Esophagus muscularis mucosa (tissue), 4 donors: ENCODE measurements at regions not wholly inside any gene's neighbourhood (a gene's known extent, or its start where the extent isn't known, plus 50 kb on each side); places are given as distances from the start of the nearest gene placed in this dataset.

Experiments used
- DNase-seq: peaks from one replicate; pipeline ENCODE4 v3.0.0-alpha.2; 2017; ENCODE audit errors: extremely low spot score
- H3K27ac ChIP-seq, 4 donors: fragments of 200-600 bp; sonication (generic); replicated peaks in 1 of 4; 1 replicate in 3 of 4; 2 replicates in 1 of 4; pipeline ENCODE4 v1.5.1; 2016 to 2019; ENCODE audit warnings: mild to moderate bottlenecking in 1 of 4
- H3K27me3 ChIP-seq, 4 donors: fragments of 200-600 bp; sonication (generic); one replicate each; pipeline versions ENCODE4 v1.5.1 to v1.6.0; 2016 to 2019
- H3K36me3 ChIP-seq, 4 donors: fragments of 200-600 bp; sonication (generic); one replicate each; pipeline ENCODE4 v1.5.1; 2016 to 2019
- H3K4me1 ChIP-seq, 4 donors: fragments of 200-600 bp; sonication (generic); one replicate each; pipeline ENCODE4 v1.5.1; 2016 to 2019
- H3K4me3 ChIP-seq, 4 donors: fragments of 200-600 bp; sonication (generic); 1 replicate in 2 of 4; 2 replicates in 2 of 4; pipeline ENCODE4 v1.5.1; 2016 to 2019; ENCODE audit warnings: mild to moderate bottlenecking in 4 of 4, moderate library complexity in 1 of 4
- H3K9me3 ChIP-seq, 4 donors: fragments of 200-600 bp; sonication (generic); 1 replicate in 3 of 4; 2 replicates in 1 of 4; pipeline ENCODE4 v1.5.1; 2016 to 2019
- EP300 ChIP-seq: sonication (generic); formaldehyde crosslinking; IDR thresholded peaks from one replicate; pipeline ENCODE4 v1.6.1; 2017; ENCODE audit warnings: antibody characterized with exemption
- POLR2A ChIP-seq: fragments of 450-650 bp; IDR thresholded peaks from one replicate; pipeline ENCODE4 v1.6.1; 2017; ENCODE audit warnings: antibody characterized with exemption, moderate library complexity, mild to moderate bottlenecking, low read depth
- POLR2AphosphoS5 ChIP-seq, 2 donors: sonication (generic); formaldehyde crosslinking; IDR thresholded peaks; one replicate each; pipeline ENCODE4 v1.6.1; 2017; ENCODE audit warnings: antibody characterized with exemption in 2 of 2
- WGBS: methylation state at CpG from one replicate; pipeline ENCODE4 v1.1.5; 2018; 5-methylcytosine and 5-hydroxymethylcytosine counted together
- intact Hi-C: fragments of 100-400 bp; cut with DNase I; formaldehyde crosslinking; loops from one replicate; pipeline ENCODE4 v1.15.1; 2023
- TF ChIP-seq, protein P1 (sequence below), 3 experiments: fragments of 200-600 bp in 2 of 3; fragments of 450-650 bp in 1 of 3; sonication (generic) in 2 of 3; IDR thresholded peaks; one replicate each; pipeline ENCODE4 v1.5.1; 2017 to 2019; ENCODE audit warnings: antibody characterized with exemption in 3 of 3, mild to moderate bottlenecking in 2 of 3, moderate library complexity in 1 of 3

DNA sequence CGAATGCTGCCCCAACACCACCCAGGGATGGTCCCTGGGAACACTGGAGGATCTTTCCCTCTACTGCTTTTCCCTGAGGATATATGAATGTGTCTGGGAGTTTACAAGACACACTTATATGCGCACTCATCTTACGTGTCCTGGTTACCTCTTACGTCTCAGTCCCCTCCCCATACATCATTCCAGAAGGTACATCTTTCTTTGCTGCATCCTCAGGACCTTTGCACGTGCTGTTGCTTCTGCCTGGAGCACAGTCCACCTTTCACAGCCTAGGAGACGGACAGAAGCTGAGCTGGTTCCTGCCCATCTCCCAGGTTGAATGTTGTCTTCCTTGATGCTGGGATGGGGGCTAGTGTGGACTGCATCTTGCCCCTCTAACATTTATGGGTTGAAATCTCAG lies 153.0 kb upstream of the FOXF1 start:
- intact Hi-C loops = no loop called here
- TF ChIP-seq POLR2AphosphoS5 (IDR thresholded peaks at IDR 0.05) (no peak), POLR2A (no peak)
- TF ChIP-seq, protein P1, sequence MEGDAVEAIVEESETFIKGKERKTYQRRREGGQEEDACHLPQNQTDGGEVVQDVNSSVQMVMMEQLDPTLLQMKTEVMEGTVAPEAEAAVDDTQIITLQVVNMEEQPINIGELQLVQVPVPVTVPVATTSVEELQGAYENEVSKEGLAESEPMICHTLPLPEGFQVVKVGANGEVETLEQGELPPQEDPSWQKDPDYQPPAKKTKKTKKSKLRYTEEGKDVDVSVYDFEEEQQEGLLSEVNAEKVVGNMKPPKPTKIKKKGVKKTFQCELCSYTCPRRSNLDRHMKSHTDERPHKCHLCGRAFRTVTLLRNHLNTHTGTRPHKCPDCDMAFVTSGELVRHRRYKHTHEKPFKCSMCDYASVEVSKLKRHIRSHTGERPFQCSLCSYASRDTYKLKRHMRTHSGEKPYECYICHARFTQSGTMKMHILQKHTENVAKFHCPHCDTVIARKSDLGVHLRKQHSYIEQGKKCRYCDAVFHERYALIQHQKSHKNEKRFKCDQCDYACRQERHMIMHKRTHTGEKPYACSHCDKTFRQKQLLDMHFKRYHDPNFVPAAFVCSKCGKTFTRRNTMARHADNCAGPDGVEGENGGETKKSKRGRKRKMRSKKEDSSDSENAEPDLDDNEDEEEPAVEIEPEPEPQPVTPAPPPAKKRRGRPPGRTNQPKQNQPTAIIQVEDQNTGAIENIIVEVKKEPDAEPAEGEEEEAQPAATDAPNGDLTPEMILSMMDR (IDR thresholded peaks at IDR 0.05) = no peak
- Histone ChIP-seq H3K27me3 (no peaks in the 10 kb centered on the region), H3K9me3 (peaks cover 0 to 10% (median 5%) of the 10 kb centered on the region in 4 donors), H3K27ac (no peak overlapping the region), H3K4me1 (peaks cover 0 to 6% (median 0%) of the 10 kb centered on the region in 4 donors), H3K4me3 (no peak overlapping the region), H3K36me3 (no peaks in the 10 kb centered on the region)
- 94% methylated on average over 6 of the region's 6 CpGs for WGBS
- DNase-seq = no peak

GRCh38 chr16:86357950-86358349 lies 152.4 kb upstream of the FOXF1 start:
- Histone ChIP-seq H3K27me3 (no peaks in the 10 kb centered on the region), H3K4me1 (peaks cover 0 to 12% (median 4%) of the 10 kb centered on the region in 4 donors), H3K27ac (no peak overlapping the region), H3K36me3 (no peaks in the 10 kb centered on the region), H3K4me3 (no peak overlapping the region), H3K9me3 (peaks cover 0 to 10% (median 5%) of the 10 kb centered on the region in 4 donors)
- DNase-seq = no peak
- 75% methylated on average over 5 of the region's 8 CpGs for WGBS
- TF ChIP-seq POLR2AphosphoS5 (IDR thresholded peaks at IDR 0.05) = no peak
- TF ChIP-seq POLR2A = no peak
- no peak for TF ChIP-seq EP300
- TF ChIP-seq, protein P1 (IDR thresholded peaks at IDR 0.05) = no peak
- intact Hi-C loops = no loop called here

- H3K27ac ChIP-seq = no peak overlapping the region
- intact Hi-C loops = no loop called here
- peaks cover 0 to 10% (median 5%) of the 10 kb centered on the region in 4 donors for H3K9me3 ChIP-seq
- no peaks in the 10 kb centered on the region for H3K36me3 ChIP-seq
- TF ChIP-seq POLR2A = no peak
- TF ChIP-seq, protein P1 (IDR thresholded peaks at IDR 0.05) = no peak
- no peak for TF ChIP-seq POLR2AphosphoS5 (IDR thresholded peaks at IDR 0.05)
- no peaks in the 10 kb centered on the region for H3K27me3 ChIP-seq
- no peak for DNase-seq
- 66% methylated on average over 5 of the region's 5 CpGs for WGBS
- H3K4me3 ChIP-seq = no peak overlapping the region
- peaks cover 0 to 25% (median 20%) of the 10 kb centered on the region in 4 donors for H3K4me1 ChIP-seq
Observed at GRCh38 chr16:86359571-86359970, 150.8 kb upstream of the FOXF1 start.

DNA sequence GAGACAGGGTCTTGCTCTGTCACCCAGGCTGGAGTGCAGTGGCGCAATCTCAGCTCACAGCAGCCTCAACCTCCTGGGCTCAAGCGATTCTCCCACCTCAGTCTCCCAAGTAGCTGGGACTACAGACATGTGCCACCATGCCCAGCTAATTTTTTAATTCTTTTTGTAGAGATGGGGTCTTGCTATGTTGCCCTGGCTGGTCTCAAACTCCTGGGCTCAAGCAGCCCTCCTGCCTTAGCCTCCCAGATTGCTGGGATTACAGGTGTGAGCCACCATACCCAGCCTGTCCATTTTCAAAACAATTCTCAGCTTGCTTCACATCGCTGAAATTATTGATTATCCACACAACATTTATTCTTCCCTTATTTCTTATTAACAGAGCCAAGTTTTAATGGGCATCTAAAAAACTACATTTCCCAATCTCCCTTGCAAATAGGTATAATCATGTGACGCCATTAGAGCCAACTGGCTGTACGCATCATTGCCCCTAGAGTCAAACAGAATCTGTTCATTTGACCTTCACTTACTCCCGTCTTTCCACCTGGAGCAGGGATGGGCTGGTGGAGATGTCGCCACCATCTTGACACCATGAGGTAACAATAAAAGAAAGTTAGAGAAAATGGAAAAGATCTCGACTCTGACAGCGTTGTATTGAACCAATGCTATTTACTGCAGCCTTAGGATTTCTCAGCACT lies 148.0 kb upstream of the FOXF1 start:
- 89% methylated on average over 9 of the region's 9 CpGs for WGBS
- Histone ChIP-seq H3K4me3 (no peak overlapping the region), H3K9me3 (no peaks in the 10 kb centered on the region), H3K4me1 (peaks cover 0 to 48% (median 46%) of the 10 kb centered on the region in 4 donors), H3K27ac (peak overlapping the region; percentile 79 to 85 (median 82)), H3K36me3 (no peaks in the 10 kb centered on the region), H3K27me3 (no peaks in the 10 kb centered on the region)
- TF ChIP-seq, protein P1 (IDR thresholded peaks at IDR 0.05) = no peak
- TF ChIP-seq EP300 (no peak), POLR2AphosphoS5 (IDR thresholded peaks at IDR 0.05) (no peak), POLR2A (no peak)
- intact Hi-C loops = no loop called here
- DNase-seq = no peak

- H3K9me3 ChIP-seq = no peaks in the 10 kb centered on the region
- peaks cover 0 to 56% (median 54%) of the 10 kb centered on the region in 4 donors for H3K4me1 ChIP-seq
- DNase-seq = no peak
- 31% methylated on average over 4 of the region's 4 CpGs for WGBS
- peak overlapping the region; percentile 79 to 85 (median 82) for H3K27ac ChIP-seq
- H3K4me3 ChIP-seq = no peak overlapping the region
- no peaks in the 10 kb centered on the region for H3K27me3 ChIP-seq
- H3K36me3 ChIP-seq = no peaks in the 10 kb centered on the region
- intact Hi-C loops = no loop called here
- TF ChIP-seq EP300 (peak; percentile 90), POLR2AphosphoS5 (IDR thresholded peaks at IDR 0.05) (peak in 1 of 2 donors; percentile 77), POLR2A (no peak)
- TF ChIP-seq, protein P1 (IDR thresholded peaks at IDR 0.05) = no peak
Observed at GRCh38 chr16:86363057-86363490, 147.3 kb upstream of the FOXF1 start.
